SK-N-SH treated with all-trans-retinoic acid at 6 μM for 48 hours (cell line): ENCODE measurements at regions not wholly inside any gene's neighbourhood (a gene's known extent, or its start where the extent isn't known, plus 50 kb on each side); places are given as distances from the start of the nearest gene placed in this dataset.
"Not testable (repeated sequence)": the region's sequence is repeated elsewhere in the genome, so short reads cannot be mapped to it uniquely, and the experiment has no call there.

Source experiments
- ATAC-seq: fragments of 200-7000 bp; cut with Tn5 transposase; 3 replicates; pipeline ENCODE4 v1.9.1; 2020; ENCODE audit warnings: mild to moderate bottlenecking, moderate library complexity
- ARNTL ChIP-seq: fragments of 450-650 bp; formaldehyde crosslinking; IDR thresholded peaks from 2 replicates; pipeline ENCODE4 v1.5.0; 2020; ENCODE audit warnings: low read depth, mild to moderate bottlenecking, moderate library complexity, borderline replicate concordance
- BACH2 ChIP-seq: fragments of 250-450 bp; sonication (Bioruptor Pico); IDR thresholded peaks from 2 replicates; pipeline ENCODE4 v1.9.0; 2021; ENCODE audit warnings: mild to moderate bottlenecking, borderline replicate concordance
- CREB5 ChIP-seq: fragments of 250-450 bp; sonication (Bioruptor Pico); IDR thresholded peaks from 2 replicates; pipeline ENCODE4 v1.5.1; 2020; ENCODE audit warnings: low read depth, mild to moderate bottlenecking, moderate library complexity
- CSDC2 ChIP-seq: fragments of 250-450 bp; sonication (Bioruptor Pico); IDR thresholded peaks from 2 replicates; pipeline ENCODE4 v1.5.0; 2020; ENCODE audit warnings: mild to moderate bottlenecking, moderate library complexity
- CSRNP3 ChIP-seq: fragments of 250-450 bp; sonication (Bioruptor Pico); IDR thresholded peaks from 2 replicates; pipeline ENCODE4 v1.5.1; 2021; ENCODE audit warnings: mild to moderate bottlenecking, moderate library complexity
- GLIS3 ChIP-seq: fragments of 250-450 bp; sonication (Bioruptor Pico); IDR thresholded peaks from 2 replicates; pipeline ENCODE4 v1.5.0; 2020; ENCODE audit warnings: mild to moderate bottlenecking, moderate library complexity
- ISL1 ChIP-seq: fragments of 250-450 bp; sonication (Bioruptor Pico); IDR thresholded peaks from 2 replicates; pipeline ENCODE4 v2.1.2; 2022; ENCODE audit warnings: mild to moderate bottlenecking, moderate library complexity
- OSR1 ChIP-seq: fragments of 250-450 bp; sonication (Bioruptor Pico); IDR thresholded peaks from 2 replicates; pipeline ENCODE4 v1.8.0; 2022; ENCODE audit warnings: moderate library complexity, mild to moderate bottlenecking, inconsistent platforms
- PATZ1 ChIP-seq: fragments of 250-450 bp; sonication (Bioruptor Pico); IDR thresholded peaks from 2 replicates; pipeline ENCODE4 v1.8.0; 2020; ENCODE audit warnings: mild to moderate bottlenecking, moderate library complexity, borderline replicate concordance
- PPARA ChIP-seq: fragments of 250-450 bp; sonication (Bioruptor Pico); IDR thresholded peaks from 2 replicates; pipeline ENCODE4 v1.5.0; 2020; ENCODE audit warnings: mild to moderate bottlenecking, borderline replicate concordance
- SNAI2 ChIP-seq: fragments of 250-450 bp; sonication (Bioruptor Pico); IDR thresholded peaks from 2 replicates; pipeline ENCODE4 v1.5.0; 2020; ENCODE audit warnings: mild to moderate bottlenecking, moderate library complexity
- TSHZ2 ChIP-seq: fragments of 250-450 bp; sonication (Bioruptor Pico); IDR thresholded peaks from 2 replicates; pipeline ENCODE4 v1.5.0; 2020; ENCODE audit warnings: mild to moderate bottlenecking, moderate library complexity
- ZC3H10 ChIP-seq: fragments of 250-450 bp; sonication (Bioruptor Pico); IDR thresholded peaks from 2 replicates; pipeline ENCODE4 v1.5.1; 2021; ENCODE audit warnings: mild to moderate bottlenecking, moderate library complexity
- ZFP3 ChIP-seq: fragments of 250-450 bp; sonication (Bioruptor Pico); IDR thresholded peaks from 2 replicates; pipeline ENCODE4 v1.5.0; 2020; ENCODE audit warnings: mild to moderate bottlenecking, moderate library complexity
- ZFP30 ChIP-seq: fragments of 450-650 bp; formaldehyde crosslinking; IDR thresholded peaks from 2 replicates; pipeline ENCODE4 v1.5.0; 2022; ENCODE audit warnings: mild to moderate bottlenecking, moderate library complexity
- ZNF565 ChIP-seq: fragments of 450-650 bp; formaldehyde crosslinking; conservative IDR thresholded peaks from 2 replicates; pipeline ENCODE4 v1.5.0; 2020; ENCODE audit warnings: low read depth, mild to moderate bottlenecking, moderate library complexity
- ZNF70 ChIP-seq: fragments of 450-650 bp; formaldehyde crosslinking; IDR thresholded peaks from 2 replicates; pipeline ENCODE4 v1.5.0; 2020; ENCODE audit warnings: mild to moderate bottlenecking, moderate library complexity
- TF ChIP-seq, protein P1 (sequence below): fragments of 250-450 bp; sonication (Bioruptor Pico); IDR thresholded peaks from 2 replicates; pipeline ENCODE4 v1.8.0; 2021; ENCODE audit warnings: low read depth, mild to moderate bottlenecking, moderate library complexity, borderline replicate concordance

DNA sequence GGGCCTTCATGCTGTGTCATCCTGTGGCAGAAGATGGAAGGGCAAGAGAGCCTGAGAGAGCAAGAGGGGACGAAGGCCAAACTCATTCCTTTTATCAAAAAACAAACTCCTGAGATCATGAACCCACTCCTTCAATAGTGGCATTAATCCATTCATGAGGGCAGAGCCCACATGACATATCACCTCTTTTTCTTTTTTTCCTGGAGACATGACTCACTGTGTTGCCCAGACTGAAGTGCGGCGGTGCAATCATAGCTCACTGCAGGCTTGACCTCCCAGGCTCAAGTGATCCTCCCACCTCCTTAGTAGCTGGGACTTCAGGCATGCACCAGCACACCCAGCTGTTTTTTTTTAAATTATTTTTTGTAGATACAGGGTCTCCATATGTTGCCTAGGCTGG, 92.0 kb upstream of the RNU6-1 start:
- no peak for TF ChIP-seq ARNTL (CRISPR knock-in tag)
- TF ChIP-seq OSR1 (CRISPR knock-in tag): no peak
- TF ChIP-seq PPARA: no peak
- TF ChIP-seq ZFP3 (CRISPR knock-in tag): no peak
- ATAC-seq: no peak

DNA sequence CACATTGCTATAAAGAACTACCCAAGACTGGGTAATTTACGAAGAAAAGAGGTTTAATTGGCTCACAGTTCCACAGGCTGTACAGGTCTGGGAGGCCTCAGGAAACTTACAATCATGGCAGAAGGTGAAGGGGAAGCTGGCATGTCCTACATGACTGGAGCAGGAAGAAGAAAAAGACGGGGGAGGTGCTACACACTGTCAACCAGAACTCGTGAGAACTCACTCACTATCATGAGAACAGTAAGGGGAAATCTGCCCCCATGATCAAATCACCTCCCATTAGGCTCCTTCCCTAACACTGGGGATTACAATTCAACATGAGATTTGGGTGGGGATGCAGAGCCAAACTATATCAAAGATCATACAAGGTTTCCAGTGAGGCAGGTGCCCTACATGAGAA, 94.3 kb upstream of the RNU6-1 start:
- not testable (repeated sequence) for ATAC-seq

- no peak for ATAC-seq
- TF ChIP-seq ZC3H10 (CRISPR knock-in tag) (no peak), CREB5 (CRISPR knock-in tag) (no peak), PATZ1 (CRISPR knock-in tag) (no peak), CSDC2 (CRISPR knock-in tag) (no peak), ZNF565 (CRISPR knock-in tag) (no peak), ZFP30 (CRISPR knock-in tag) (no peak), TSHZ2 (CRISPR knock-in tag) (no peak), CSRNP3 (CRISPR knock-in tag) (no peak), ISL1 (no peak), OSR1 (CRISPR knock-in tag) (no peak), SNAI2 (CRISPR knock-in tag) (no peak), BACH2 (CRISPR knock-in tag) (no peak), GLIS3 (CRISPR knock-in tag) (no peak), ZNF70 (no peak)
- TF ChIP-seq, protein P1, sequence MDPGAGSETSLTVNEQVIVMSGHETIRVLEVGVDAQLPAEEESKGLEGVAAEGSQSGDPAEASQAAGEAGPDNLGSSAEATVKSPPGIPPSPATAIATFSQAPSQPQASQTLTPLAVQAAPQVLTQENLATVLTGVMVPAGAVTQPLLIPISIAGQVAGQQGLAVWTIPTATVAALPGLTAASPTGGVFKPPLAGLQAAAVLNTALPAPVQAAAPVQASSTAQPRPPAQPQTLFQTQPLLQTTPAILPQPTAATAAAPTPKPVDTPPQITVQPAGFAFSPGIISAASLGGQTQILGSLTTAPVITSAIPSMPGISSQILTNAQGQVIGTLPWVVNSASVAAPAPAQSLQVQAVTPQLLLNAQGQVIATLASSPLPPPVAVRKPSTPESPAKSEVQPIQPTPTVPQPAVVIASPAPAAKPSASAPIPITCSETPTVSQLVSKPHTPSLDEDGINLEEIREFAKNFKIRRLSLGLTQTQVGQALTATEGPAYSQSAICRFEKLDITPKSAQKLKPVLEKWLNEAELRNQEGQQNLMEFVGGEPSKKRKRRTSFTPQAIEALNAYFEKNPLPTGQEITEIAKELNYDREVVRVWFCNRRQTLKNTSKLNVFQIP: no peak
- TF ChIP-seq, all 23 proteins: peak for 0
Observed at GRCh38 chr15:67935244-67935643, 95.4 kb upstream of the RNU6-1 start.

- no peak for TF ChIP-seq GLIS3 (CRISPR knock-in tag)
- TF ChIP-seq ISL1: no peak
- TF ChIP-seq ZFP30 (CRISPR knock-in tag): no peak
- no peak for TF ChIP-seq PATZ1 (CRISPR knock-in tag)
- no peak for TF ChIP-seq CSRNP3 (CRISPR knock-in tag)
- no peak for TF ChIP-seq TSHZ2 (CRISPR knock-in tag)
- no peak for ATAC-seq
Observed at GRCh38 chr15:67936258-67936657, 96.4 kb upstream of the RNU6-1 start.
